ENCODE measurements at regions not wholly inside any gene's neighbourhood (a gene's known extent, or its start where the extent isn't known, plus 50 kb on each side); places are given as distances from the start of the nearest gene placed in this dataset.
"Not testable (repeated sequence)": the region's sequence is repeated elsewhere in the genome, so short reads cannot be mapped to it uniquely, and the experiment has no call there.

DNA sequence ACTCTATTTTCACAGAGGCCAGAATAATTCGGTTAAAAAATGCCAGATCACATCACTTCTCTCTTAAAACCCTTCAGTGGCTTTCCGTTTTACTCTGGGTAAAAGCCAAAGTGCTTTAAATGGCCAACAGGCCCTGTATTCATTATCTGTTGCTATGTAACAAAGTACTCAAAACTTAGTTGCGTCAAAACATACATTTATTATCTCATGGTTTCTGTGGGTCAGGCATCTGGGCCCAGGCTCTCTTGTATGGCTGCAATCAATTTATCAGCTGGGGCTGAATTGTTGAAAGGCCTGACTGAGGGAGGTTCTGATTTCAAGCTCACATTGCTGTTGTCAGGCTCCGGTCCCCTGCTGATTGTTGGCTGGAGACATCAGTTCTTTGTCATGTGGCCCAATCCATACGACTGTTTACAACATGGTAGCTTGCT, 72.7 kb upstream of the H2AZ1 start:
- no peak for DNase-seq

DNA sequence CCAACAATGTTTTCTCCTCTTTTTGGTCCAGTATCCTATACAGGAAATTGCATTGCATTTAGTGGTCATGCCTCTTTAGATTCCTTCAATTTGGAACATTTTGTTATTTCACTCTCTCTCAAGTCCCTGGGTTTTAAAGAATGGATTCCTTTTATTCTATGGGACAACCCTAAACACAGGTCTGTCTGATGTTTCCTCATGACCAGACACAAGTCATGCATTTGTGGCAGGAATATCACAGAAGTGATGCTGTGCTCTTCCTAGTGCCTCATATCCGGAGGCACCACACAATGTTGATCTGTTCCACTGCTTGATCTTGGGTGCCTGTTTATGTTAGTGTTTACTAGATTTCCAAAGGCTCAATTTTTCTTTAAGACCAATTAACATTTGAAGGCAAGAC, 69.7 kb upstream of the H2AZ1 start:
- no peak for DNase-seq

DNA sequence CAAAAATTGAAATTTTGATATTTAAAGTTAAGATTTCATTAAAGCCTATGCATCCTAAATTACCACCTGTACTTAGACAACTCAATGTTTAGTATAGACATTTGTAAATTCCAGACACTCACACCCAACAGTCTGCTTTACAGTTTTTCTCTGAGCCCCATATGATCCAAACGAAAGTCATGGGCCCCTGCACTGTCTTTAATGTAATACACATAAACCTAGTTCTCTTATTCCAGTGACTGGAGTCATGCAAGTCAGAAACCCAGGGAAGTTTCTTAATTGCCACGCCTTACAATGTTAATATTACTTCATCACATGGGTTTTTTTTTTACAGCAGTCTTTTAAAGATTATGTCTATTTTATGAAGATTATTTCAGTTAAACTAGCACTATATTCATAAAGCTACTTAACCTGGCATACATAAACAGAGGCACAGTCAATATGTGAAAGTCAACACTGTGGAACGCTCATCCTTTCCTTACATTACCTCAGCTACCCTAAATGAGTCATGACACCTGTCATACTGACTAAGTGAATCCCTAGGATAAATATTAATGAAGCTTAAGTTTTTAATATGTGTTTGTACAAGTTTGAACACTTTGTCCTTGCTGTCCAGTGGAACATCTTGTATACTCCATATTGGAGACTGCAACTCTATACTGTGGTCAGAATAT, 67.7 kb upstream of the H2AZ1 start:
- DNase-seq: no peak

DNA sequence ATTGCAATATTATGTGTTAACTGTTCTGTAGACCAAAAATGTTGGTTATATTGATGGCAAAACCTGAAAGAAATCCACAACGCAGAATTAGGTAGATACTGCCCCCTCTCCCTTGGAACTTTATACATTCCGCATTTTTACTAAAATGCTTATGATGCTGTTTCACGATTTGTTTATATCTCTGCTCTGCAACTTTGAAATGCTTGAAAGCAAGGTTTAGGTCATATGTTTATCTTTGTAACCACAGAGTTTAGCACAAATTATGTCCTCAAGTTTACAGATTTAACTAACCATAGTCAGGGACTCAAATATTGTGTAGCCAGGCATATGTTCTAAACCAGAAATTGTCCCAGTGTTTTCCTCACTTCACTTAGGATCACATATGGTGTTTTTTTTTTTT, 66.1 kb upstream of the H2AZ1 start:
- no peak for DNase-seq

DNA sequence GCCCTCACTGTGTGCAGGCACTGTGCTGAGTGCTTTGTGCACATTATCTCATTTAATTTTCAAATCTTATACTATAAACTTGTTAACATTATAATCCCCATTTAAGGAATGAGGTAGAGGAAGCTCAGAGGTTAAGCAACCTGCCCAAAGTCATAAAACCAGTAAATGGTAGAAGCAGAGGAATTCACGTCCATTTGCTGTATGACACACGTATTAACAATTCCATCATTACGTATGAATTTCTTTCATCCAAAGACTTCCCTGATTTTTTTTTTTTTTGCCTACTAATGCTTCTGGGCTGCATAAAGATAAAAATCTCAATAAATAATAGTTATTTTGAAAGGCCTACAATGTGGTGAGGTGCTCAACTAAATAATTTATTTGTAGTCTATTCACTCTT, 64.5 kb upstream of the H2AZ1 start:
- no peak for DNase-seq

DNA sequence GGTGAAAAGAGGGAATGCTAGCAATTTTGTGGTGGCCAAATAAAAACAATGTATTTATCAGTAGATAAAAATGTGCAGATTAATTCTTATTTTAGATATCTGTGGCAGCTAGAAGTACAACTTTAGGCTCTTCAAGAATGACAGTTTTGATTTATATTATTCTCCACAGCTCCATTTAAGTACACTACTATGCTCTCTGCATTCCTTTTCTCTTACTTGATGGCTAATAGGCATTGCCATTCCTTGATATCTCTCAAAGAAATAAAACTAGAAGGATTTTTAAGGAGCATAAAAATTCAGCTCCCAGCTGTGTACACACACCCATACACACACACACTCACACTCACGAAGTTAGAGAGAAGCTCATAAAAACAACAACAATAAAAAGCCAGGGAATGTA, 59.4 kb upstream of the H2AZ1 start:
- no peak for DNase-seq

DNA sequence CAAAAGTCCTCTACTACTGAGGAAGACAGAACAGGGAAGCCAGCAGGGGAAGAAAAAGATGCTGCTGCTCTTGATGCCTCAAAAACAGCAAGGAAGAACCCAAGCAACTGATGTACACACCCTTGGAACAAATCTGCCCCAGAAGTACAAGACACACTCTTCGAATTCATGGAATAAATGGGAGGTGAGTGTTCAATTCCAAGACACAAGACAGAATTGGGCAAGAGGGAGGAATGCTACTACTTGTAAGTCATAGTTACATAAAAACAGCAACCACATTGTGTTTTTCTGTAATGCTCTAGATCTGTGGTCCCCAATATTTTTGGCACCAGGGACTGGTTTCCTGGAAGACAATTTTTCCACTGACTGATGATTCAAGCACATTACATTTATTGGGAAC, 58.0 kb upstream of the H2AZ1 start:
- DNase-seq: no peak

DNA sequence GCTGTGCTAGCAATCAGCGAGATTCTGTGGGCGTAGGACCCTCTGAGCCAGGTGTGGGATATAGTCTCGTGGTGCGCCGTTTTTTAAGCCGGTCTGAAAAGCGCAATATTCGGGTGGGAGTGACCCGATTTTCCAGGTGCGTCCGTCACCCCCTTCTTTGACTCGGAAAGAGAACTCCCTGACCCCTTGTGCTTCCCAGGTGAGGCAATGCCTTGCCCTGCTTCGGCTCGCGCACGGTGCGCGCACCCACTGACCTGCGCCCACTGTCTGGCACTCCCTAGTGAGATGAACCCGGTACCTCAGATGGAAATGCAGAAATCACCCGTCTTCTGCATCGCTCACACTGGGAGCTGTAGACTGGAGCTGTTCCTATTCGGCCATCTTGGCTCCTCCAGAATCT, 56.1 kb upstream of the H2AZ1 start:
- not testable (repeated sequence) for DNase-seq

Data from CD4-positive, alpha-beta T cell treated with Interleukin-17A for 1 hour (primary cell).